Dedifferentiated amniotic fluid mesenchymal stem cell (primary cell): ENCODE measurements at regions not wholly inside any gene's neighbourhood (a gene's known extent, or its start where the extent isn't known, plus 50 kb on each side); places are given as distances from the start of the nearest gene placed in this dataset.
"Not testable (repeated sequence)": the region's sequence is repeated elsewhere in the genome, so short reads cannot be mapped to it uniquely, and the experiment has no call there.

ENCODE experiments used
- DNase-seq: peaks from one replicate; pipeline ENCODE4 v3.0.0-alpha.2; 2016; ENCODE audit errors: extremely low spot score

DNA sequence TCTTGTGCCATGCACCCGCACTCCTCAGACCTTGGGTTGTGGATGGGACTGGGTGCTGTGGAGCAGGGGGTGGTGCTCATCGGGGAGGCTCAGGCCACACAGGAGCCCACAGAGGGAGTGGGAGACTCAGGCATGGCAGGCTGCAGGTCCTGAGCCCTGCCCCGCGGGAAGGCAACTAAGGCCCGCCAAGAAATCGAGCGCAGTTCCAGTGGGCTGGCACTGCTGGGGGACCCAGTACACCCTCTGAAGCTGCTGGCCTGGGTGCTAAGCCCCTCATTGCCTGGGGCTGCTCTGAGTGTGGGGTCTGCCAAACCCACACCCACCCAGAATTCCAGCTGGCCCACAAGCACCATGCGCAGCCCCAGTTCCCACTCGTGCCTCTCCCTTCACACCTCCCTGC lies 450.5 kb upstream of the FGF16 start:
- no peak for DNase-seq

DNA sequence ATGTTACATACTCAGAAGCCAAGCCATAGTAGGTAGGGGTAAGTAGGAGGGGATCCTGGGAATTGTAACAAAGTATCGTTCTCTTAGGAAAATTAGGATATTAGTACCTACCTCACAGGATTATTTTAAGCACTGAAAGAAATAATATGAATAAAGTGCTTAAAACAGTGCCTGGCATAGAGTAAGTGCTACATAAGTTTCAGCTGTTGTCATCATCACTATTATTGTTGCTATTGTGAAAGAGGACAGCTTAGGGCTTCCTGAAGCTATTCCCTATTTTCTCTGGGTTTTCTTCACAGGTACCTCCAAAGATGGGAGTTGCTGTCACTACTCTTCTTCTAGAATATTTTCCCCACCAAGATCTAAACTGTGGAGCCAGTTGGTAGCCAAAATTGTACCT lies 443.7 kb upstream of the FGF16 start:
- DNase-seq = no peak

DNA sequence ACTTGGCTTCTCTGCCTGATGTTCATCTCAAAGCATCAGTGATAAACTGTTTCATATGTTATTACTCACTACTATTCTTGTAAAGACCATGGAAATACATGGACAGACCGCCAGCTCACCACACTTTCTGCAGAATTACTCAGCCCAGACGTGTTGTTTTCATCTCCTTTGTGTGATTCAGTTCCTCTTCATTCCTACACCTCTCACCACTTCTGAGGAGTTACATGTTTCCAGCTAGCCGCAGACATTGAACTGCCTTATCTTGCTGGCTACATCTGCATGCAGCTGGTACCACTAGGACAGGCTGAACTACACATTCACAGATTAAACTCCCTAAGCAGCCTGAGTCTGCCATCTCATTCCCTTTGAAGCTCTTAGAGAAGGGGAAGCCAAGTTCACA lies 443.2 kb upstream of the FGF16 start:
- DNase-seq = no peak

DNA sequence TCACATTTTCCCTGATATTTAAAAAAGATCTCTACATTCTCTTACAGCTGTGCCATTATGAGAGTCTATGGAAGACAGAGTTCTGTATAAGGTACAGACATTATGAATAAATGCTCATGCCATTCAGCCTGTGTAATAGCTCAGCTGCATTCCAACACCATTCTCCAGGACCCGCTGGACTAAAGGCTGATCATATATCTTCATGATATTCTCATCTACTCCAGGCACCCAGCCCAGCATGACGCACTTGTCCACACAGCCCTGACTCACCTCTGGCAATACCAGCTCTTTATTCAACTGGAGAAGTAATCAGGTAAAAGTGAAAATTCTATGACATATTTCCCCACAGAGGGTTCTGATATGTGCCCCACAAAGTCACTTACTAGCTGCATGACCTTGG lies 437.5 kb upstream of the FGF16 start:
- DNase-seq = no peak

DNA sequence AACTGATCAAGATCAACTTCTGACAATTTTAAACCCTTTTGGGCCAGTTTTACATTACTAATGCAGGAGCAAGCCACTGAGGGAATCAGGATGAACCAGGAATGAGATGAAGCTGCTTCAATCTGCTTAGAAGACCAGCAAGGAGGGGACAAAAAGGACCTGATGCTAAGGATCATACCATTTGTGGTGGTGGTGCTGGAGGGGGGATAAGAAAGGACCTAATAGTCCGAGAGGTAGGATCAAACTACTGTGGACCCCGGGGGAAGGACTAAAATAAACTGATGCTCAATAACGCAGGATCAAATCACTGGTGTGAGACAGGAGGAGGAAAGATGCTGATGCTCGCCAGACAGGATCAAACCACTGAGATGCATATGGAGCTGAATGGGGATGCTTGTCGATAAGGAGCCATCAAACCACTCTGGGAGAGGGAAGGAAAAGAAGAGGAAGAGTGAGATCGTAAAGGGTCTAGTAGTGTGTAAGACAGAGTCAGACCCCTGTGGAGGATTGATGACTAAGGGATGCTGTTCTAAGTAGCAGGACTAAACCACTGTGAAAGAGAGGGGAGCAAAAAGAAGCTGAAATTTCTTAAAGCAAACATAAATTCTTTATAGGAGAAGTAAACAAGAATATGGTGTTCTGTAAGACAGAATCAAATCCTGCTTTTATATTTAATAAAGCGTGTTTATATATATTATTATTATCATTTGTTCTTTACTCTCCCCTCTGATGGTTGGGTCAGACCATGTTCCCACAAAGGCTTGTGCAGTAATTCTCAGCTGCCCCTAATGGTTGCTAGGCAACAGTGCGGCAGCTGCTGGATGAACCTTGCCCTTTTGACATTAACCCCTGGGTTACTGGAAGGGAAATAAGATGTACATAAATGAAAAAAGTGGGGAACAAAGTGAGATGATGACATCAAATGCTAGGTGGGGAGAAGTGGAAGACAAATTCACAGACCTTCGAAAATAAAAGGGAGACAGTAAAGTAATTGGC lies 432.5 kb upstream of the FGF16 start:
- DNase-seq = no peak

DNA sequence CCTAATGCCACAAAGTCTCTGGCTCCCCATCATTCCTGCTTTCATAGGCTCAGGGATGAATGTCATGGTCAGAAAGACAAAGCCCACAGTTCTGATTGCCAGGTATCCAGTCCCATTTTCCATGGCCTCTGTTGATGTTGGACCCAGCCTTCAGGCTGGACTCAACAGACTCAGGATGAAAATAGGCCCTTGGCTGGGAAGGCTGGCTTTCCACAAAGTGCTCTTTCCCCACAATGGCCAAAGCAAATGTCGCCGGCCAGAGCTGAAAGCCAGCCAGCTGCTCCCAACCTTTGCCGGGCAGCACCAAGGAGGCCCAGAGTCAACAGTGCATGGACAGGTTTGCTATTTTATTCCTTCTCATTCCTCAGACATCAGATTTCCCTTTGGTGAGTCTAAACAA lies 430.1 kb upstream of the FGF16 start:
- no peak for DNase-seq

DNA sequence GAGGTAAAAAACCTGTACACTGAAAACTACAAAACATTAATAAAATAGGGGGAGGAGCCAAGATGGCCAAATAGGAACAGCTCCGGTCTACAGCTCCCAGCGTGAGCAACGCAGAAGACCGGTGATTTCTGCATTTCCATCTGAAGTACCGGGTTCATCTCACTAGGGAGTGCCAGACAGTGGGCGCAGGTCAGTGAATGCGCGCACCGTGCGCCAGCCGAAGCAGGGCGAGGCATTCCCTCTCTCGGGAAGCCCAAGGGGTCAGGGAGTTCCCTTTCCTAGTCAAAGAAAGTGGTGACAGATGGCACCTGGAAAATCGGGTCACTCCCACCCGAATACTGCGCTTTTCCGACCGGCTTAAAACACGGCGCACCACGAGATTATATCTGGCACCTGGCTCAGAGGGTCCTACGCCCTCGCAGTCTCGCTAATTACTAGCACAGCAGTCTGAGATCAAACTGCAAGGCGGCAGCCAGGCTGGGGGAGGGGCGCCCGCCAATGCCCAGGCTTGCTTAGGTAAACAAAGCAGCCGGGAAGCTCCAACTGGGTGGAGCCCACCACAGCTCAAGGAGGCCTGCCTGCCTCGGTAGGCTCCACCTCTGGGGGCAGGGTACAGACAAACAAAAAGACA lies 400.9 kb upstream of the FGF16 start:
- DNase-seq = not testable (repeated sequence)

DNA sequence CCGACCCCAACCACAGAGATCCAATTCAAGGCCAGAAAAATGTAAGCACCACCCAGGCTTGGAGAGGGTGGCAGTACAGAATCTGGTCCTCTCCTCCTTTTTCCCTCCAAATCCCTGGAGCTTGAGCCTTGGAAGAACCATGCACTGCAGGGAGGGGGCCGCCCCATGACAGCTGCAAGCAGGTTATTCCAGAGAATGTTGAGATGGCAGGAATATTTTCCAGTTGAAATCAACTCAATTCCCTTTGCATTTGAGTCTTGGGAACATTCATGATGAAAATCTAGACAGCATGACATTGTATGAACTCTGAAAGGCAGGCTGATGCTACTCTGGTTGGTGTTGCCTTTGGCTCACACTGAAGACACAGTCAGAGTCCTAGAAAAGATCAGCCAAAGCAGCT lies 386.6 kb upstream of the FGF16 start:
- no peak for DNase-seq

DNA sequence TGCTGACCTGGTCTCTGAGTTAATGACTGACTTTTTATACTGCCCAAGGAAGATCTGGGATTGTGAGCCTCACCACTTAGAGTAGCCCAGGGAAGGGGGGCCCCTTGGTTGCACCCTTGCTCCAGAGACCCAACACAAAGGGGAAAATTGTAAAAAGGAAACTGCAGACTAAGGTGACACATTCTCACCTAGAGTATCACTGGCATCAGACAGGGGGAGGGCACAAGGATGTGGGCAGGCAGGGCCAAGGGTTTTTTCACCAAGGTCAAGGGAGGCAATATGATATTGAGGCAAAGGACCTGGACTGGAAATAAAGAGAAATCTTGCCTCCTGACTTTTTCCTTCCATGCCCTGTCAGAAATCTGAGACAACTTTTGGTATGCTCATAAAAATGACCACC lies 386.2 kb upstream of the FGF16 start:
- no peak for DNase-seq

DNA sequence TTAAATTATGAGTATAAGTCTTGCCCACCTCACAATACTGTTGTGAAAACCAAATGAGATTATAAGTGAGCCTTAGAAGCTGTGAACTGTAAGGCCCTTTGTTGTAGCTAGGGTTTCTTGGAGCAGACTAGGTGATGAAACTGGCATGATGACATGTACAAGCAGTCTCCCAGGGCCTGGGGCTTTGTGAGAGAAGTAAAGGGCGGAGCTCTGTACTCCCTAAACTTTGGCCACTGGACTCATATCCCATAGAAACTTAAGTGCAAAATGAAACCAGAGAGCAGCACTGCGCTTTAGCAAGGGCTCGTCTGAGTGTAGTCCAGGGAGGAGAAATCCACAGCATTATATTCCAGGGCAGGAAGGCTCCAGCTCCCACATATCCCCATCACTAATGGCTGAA lies 385.6 kb upstream of the FGF16 start:
- DNase-seq = no peak

DNA sequence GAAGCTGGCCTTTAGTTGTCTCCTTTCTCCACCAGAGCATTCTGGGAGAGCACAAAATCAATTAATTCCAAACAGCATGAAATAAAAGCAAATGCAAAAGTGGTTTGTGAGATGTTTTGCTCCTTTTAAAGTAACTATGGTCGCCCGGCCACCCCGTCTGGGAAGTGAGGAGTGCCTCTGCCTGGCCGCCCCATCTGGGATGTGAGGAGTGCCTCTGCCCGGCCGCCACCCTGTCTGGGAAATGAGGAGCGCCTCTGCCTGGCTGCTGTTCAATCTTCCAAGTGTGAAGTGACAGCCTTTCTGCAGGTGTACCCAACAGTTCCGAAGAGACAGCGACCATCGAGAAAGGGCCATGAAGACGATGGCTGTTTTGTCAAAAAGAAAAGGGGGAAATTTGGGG lies 381.3 kb upstream of the FGF16 start:
- no peak for DNase-seq

DNA sequence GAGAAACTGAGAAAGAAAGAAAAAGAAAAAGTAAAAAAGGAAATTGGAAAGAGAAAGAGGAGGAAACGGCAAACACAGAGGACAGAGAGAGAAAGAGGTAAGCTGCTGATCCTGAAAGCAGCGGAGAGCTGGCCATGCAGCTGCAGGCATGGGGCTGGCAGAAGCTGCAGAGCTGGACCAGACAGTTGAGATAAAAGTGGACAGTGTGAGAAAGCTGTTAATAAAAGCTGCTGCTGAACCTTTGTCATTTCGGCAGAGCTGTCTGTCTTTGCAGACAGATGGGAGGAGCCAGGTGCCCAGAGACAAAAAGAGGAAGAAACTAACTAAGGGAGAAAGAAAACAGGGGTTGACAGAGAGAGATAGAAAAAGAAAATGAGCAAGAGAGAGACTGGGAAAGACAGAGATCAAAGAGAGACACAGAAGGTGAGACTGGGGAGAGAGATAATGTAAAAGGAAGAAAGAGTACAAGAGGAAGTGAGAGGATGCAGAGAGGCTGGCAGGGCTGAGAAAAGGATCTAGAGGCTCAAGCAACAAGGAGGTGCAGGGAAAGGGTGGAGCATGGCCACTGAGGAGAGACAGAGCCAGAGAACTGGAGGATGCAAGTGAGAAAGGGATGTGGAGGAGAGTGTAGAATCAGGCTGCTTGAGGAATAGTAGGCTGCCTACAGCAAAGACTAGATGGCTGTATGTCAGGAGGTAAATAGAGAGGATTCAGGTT lies 376.8 kb upstream of the FGF16 start:
- DNase-seq = no peak

DNA sequence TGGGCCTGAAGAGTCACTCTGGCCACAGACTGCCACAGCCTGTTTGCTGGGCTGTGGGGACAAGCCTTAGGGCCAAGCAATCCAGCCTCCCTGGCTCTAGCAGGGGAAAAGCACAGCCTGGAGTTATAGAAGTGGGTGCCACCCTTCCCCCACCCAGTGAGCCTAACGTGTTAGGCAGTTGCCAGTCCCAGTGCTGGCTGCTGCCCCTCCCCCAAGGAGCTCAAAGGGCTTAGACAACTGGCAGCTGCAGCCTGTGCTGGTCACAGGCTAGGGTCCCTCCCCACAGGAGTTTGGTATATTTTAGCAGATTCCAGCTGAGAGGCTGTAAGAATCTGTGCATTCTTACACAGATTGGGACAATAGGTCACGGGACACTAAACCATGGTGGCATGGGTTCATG lies 370.3 kb upstream of the FGF16 start:
- DNase-seq = no peak

DNA sequence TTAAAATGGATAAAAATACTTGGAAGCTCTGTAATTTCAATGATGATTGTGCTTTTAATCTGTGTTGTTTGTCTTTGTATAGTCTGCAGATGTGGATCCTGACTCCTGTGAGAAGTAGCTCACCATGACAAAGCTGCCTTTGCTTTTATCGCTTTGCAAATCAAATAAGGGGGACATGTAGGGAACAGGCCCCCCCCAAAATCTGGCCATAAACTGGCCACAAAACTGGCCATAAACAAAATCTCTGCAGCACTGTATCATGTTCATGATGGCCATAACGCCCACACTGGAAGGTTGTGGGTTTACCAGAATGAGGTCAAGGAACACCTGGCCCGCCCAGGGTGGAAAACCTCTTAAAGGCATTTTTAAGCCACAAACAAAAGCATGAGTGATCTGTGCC lies 366.0 kb upstream of the FGF16 start:
- not testable (repeated sequence) for DNase-seq

DNA sequence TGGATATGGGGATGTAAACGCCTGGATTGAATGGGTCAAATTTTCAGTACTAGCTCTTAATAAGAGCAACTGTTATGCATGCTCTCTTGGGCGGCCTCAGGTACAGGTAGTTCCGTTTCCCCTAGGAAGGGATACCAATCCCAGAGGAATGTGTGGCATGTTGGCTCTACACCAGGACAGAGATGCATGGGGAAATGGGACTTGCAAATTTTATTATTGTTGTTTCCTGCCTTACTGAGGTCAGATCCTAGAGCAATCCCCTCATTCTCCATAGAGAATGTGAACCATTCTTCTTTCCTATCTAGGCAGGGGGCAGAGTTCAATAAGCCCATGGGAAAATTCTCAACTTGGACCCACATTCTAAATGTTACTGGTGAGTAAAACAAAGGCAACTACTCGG lies 361.8 kb upstream of the FGF16 start:
- DNase-seq = no peak

DNA sequence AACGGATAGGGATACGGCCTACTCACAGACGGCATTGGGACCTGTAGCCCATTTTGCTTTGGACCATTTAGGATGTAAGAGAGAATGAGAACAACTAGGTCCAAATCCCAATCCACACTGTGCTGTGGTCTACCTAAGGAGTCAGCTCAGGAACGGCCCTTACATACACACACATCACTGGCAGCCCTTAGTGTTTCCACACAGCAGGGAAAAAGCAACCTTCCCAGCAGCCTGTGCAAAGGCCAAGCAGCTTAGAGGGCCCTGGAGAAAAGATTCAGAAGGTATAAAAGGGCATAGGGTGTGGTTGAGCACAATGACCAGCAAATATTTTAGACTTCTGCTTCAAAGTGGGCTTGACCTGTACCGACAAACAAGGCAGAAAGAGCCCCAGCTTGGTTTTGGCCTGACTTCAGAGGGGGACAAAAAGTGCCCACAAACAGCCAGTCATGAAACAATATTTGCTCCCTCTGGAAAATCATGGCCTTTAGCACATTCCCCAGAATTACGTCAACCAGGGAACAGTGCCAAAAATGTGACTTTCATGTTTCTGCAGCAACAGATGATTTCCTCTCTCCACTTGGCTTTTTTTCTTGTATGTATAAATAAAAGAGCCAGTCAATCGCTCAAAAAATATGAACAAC lies 359.5 kb upstream of the FGF16 start:
- DNase-seq = no peak

DNA sequence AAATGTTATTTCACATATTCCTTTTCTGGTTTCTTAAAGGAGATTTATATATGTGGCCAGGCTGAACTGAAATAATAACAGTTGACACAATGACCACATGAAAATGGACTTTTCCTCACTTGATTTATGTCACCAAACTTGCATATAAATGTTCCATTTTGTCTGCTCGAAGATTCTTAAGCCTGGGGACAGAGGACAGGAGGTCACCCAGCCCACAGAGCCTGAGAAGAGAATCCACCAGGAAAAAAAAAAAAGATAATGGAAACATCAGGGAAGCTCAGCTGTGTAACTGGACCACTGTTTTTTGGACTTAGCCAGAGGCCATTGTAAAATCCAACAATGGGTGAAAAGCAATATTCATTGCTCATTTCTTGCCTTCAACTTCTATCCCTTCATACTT lies 359.0 kb upstream of the FGF16 start:
- DNase-seq = no peak

DNA sequence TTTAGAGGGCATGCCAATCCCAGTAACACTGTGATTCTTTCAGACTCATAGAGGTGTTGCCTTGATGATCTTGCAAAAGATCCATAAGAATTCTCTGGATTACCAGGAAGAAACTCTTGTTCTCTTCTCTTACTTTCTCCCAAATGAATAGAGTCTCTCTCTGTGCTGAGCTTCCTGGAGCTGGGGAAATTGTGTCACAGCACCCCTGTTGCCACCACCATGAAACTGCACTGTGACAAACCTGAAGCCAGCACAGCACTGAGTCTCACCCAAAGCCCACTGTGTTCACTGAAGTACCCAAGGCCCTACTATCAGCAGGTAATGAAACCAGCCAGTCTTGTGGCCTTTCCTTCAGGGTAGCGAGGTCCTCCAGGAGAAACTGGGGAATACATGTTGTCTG lies 332.7 kb upstream of the FGF16 start:
- no peak for DNase-seq

DNA sequence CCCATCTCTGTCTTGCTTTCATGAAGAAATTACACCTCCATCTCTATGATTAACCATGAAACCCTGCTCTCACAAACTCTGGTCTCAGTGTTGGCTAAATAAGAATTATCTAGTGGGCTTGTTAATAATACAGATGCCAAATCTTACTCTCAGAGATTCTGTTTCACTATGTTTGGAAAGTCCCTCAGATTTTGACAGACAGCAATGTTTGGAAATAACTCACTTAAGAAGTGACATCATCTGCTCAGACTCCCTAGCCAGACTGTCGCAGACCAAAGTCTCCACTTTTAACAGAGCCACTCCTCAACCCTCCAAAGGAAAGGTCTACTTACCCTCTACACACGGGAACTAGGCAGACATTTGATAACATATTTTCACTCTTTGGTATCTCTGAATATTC lies 328.5 kb upstream of the FGF16 start:
- no peak for DNase-seq

DNA sequence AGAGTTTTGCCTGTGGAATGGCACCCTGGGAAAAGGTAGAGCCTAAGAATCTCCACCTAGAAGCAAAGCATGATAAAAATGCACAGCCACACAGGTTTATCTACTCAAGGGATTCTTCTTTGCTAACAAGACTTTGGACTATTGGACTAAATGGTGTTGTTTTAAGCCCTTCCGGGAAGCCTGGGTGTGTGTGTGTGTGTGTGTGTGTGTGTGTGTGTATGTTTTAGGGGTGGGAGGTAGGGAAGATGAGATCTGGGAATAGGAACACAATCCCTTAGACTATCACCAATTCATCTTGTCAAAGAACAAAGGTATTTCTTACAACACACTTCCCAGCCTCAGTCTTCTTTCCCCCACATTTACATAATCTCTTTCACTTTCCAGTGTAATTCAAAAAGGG lies 327.5 kb upstream of the FGF16 start:
- DNase-seq = no peak

DNA sequence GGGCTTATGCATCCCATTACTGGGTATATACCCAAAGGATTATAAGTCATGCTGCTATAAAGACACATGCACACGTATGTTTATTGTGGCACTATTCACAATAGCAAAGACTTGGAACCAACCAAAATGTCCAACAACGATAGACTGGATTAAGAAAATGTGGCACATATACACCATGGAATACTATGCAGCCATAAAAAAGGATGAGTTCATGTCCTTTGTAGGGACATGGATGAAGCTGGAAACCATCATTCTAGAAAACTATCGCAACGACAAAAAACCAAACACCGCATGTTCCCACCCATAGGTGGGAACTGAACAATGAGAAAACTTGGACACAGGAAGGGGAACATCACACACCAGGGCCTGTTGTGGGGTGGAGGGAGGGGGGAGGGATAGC lies 323.3 kb upstream of the FGF16 start:
- DNase-seq = not testable (repeated sequence)

DNA sequence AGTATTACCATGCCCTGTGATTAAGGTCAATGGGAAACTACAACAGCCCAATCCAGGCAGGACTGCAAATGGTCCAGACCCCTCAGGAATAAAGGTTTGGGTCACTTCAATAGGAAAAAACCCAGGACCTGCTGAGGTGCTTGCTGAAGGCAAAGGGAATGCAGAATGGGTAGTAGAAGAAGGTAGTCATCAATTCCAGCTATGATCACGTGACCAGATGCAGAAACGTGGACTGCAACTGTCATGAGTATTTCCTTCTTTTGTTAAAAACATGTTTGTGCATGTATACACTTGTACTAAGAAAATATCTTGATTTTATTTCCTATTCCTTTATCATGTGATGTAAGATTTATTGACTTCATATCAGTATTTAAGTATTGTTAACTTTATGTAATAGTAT lies 319.6 kb upstream of the FGF16 start:
- not testable (repeated sequence) for DNase-seq
